NOMO-1 treated with DMSO at 0.1 percent for 48 hours (cell line): ENCODE measurements at regions not wholly inside any gene's neighbourhood (a gene's known extent, or its start where the extent isn't known, plus 50 kb on each side); places are given as distances from the start of the nearest gene placed in this dataset.
"Not testable (repeated sequence)": the region's sequence is repeated elsewhere in the genome, so short reads cannot be mapped to it uniquely, and the experiment has no call there.

Experiments used
- DNase-seq: peaks from one replicate; lab custom pipeline; 2025; ENCODE audit not compliant: unreplicated experiment; lab: John Stamatoyannopoulos, UW

- DNase-seq = not testable (repeated sequence)
Measured at GRCh38 chr2:88802026-88802425, 110.6 kb downstream of the RPIA start.

GRCh38 chr2:88807237-88807962 lies 115.9 kb downstream of the RPIA start:
- DNase-seq = no peak

DNA sequence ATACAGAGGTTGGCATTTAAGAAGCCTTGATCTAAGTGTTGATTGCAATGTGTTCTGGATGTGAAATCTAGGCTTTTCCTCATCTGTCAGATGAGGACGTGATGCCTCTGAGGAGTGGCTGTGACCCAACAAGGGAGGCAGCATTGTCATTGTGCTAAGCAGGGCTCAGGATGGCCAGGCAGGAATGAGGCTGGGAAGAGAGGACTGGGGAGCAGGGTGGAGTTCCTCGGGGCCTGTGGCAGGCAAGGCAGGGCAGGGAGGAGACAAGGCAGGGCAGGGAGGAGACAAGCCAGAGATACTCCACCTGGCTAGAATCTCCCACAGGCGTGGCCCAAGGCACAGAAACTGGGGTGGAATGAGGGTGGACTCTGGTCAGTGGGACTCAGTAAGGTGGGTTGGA lies 116.6 kb downstream of the RPIA start:
- DNase-seq = no peak

DNA sequence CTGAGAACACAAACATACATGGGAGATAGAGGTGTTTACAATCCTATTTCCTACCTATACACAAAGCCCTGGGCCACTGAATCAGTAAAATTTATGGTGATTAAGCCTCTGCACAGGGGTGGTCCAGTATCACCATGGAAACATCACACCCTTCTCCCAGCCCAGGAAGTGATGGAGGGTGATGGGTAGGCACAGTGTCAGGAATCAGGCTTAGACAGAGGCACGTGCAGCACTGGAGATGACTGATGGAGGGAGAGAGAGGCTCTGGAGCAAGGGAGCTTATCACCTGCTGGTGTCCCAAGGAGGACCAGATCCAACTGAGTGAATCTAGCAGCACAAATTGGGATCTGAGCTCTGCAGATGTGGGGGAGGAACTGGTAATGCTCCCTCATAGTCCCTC lies 117.2 kb downstream of the RPIA start:
- DNase-seq = no peak

DNA sequence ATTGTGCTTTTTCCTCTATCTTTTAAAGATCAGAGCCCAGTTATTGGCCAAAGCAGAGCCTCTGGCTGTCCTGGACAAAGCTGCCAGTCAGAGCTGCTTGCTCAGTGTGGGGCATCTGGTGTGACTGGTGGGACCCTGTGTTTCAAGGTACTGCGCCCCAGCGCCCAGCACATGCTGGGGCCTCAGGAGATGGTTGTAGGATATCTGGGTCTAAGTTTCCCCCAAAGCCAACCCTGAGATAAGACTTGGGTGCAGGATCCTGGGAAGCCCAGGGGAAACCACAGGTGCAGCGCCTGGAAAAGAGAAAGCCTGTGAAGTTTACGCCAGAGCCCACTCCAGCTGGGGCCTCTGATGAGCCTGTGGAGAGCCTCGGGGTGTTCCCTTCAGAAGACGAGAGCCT lies 117.7 kb downstream of the RPIA start:
- no peak for DNase-seq

DNA sequence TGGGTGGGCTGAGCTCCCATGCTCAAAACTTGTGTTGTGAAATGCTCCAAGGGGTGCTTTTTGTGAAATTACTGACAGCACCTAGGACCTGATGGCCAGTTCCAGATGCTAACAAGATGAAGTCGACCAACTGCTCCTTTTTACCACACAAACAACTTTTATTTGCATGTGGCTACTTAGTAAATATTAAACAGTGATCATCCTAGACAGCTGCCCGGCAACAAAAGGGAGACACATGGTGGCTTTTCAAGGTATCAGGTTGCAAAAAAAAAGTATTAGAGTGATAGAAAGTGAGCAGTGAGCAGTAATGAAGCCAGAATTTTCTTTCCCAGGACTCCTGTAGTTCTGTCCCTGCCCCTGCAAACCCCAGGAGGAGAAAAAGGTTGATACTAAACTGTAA lies 118.5 kb downstream of the RPIA start:
- DNase-seq = no peak

DNA sequence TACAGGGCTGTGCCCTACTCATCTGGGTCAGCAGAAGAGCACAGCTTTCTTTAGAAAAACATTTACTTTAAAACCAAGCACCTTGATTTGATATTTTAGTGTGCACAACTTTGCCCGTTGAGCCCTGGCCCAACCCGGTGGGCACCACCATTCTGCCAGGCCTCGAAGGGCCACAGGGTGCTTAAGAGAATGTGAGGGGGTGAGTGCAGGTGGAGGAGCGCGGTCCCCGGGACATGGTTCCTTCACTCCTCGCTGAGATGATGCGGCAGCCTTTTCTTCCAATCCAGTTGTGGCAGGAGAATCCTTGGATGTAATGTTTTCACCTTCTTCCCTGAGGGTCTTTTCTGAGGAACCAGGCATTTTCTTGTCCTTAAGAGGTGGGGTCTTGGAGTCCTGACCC lies 119.0 kb downstream of the RPIA start:
- DNase-seq = no peak

GRCh38 chr2:88811233-88811632 lies 119.8 kb downstream of the RPIA start:
- DNase-seq = no peak

- no peak for DNase-seq
Measured at GRCh38 chr2:88811681-88812080, 120.2 kb downstream of the RPIA start.

DNA sequence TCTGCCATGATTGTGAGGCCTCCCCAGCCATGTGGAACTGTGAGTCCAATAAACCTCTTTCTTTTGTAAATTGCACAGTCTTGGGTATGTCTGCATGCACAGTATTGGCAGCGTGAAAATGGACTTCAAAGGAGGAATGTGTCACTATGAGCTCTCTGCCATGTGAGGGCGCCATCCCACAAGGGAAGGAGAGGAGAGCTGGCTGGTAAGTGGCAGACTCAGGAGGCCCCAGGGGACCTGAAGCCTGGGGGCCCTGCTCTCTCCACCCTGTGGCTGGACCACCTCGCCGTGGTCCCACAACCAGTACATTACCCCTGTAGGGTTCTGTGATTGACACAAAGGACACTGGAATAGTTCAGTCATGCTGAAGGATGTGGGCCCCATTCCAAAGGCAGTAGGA lies 122.1 kb downstream of the RPIA start:
- DNase-seq = no peak

DNA sequence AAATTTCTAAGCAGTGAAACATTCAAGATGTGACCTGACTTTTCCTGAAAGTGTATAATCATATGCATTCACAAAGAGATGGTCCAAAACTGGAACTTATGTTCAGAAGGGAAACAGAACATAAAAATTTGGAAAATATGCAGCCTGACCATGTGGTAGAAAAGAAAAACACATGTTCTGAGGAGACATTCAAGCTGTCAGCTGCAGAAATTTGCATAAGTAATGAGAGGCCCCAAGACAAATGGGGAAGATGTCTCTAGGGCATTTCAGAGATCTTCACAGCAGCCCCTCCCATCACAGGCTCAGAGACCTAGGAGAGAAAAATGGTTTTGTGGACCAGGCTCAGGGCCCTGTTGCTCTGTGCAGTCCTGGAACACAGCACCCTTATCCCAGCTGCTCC lies 123.8 kb downstream of the RPIA start:
- DNase-seq = no peak

DNA sequence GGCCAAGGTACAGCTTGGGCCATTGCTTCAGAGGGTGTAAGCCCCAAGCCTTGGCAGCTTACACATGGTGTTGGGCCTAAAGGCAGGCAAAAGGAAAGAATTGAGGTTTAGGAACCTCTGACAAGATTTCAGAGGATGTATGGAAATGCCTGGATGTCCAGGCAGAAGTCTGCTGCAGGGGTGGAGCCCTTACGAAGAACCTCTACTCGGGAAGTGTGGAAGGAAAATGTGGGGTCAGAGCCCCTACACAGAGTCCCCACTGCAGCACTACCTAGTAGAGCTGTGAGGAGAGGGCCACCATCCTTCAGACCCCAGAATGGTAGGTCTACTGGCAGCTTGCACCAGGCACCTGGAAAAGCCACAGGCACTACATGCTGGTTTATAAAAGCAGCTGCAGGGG lies 124.2 kb downstream of the RPIA start:
- no peak for DNase-seq

GRCh38 chr2:88818381-88818780 lies 126.9 kb downstream of the RPIA start:
- DNase-seq = peak; percentile 44

DNA sequence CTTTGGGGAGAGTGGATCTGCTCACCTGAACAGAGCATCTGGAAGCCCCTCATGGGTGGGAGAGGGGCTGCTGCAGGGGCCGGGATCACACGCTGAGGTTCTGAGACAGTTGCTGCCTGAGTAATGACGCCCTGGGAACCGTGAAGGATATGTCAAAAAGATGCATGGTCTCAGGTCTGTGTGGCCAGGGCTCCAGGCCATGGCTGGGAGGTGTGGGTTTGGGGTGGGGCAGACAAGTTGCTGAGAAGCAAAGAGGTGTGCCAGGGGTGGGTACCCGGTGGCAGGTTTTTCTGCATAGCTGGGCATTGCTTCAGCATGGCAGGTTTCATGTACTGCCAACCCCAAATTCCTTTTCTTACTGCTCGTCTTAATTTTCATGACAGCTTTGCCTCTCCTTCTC lies 133.5 kb downstream of the RPIA start:
- no peak for DNase-seq

- no peak for DNase-seq
Measured at GRCh38 chr2:88826399-88826798, 134.9 kb downstream of the RPIA start.

GRCh38 chr2:88827821-88828220 lies 136.3 kb downstream of the RPIA start:
- no peak for DNase-seq

GRCh38 chr2:88828397-88829137 lies 137.1 kb downstream of the RPIA start:
- no peak for DNase-seq

DNA sequence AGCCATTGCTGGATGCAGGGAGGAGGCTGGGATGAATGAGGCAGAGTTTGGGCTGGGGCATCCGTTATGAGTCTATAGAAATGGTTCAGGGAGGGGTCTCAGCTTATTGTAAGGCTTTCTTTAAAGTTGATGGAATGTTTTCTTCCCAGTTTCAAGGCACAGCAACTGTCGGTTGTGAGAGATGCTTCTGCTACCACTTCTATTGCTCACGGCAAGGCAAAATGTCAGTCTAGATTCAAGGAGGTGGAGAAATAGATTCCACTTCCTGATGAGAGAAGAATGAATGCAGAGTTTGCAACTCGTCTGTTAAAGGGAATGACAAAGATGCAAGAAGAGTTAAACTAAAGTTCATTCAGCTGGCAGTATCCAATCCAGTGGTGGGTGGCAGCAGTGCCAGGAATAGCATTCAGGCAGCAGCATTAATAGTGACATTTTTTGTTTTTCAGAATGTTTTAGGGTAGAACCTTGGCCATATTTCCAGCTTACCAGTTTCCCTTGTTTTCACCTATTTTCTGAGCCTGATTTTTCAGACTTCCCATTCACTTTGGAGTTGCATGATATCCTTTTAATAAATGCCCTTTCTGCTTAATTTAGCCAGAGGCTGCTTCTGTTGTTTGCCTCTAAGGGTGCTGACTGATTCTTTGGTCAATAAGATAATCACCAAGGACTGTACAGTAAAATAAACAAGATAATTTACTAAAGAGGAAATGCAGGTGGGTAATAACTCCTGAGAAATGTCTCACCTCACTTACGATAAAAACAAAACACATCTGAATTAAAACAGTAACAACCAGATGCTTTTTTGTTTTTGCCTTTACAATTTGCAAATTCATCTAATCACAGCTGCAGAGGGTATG lies 138.4 kb downstream of the RPIA start:
- DNase-seq = no peak

DNA sequence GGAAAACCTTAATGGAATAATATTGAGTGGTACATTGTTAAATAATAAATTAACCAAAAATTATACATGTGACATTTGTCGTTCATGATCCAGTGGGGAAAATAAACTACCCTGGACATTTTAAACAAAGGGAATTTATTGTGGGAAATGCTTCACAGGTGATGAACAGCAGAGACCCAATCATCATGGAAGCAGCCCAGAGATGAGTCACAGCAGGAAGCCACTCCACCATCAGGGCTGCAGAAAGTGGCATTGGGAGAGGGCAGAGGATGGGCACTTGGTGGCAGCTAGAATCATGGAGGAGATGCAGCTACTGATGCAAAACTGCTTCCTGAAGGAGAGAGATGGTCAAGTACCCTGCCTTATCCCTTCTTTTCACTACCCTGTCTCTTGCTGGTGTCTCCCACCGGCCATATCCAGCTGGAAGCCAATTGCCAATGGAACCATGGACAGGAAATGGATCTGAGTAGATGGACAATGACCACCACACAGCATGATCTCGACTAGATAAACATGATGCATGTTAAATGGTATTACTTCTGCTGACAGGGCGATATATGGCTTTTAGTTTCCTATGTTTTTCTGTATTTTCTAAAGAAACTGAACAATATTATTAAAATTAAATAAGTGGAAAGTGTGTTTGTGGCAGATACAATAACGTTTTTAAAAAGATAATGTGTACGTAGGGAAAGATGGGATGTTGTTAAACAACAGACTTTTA lies 139.8 kb downstream of the RPIA start:
- no peak for DNase-seq

DNA sequence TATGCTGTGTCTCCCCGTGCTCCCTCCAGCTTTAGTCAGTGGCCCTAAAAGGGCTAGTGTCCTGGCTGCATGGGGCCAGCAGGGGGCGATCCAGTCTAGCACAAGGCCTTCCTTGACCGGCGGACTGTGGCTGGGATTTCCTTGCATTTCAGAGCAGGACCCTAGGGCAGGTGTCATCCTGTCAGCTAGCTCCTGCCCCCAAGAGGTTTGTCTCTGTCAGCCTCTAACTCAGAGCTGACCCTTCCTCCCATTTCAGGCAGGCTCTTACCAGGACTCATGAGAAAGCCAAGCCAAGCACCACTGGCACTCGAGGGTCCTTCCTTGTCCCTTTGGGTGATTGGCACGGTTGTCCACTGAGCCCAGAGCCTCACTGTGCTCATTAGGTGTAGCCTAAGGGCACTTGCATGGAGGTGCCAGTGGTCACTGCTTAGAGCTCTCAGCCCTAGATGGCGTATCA lies 140.3 kb downstream of the RPIA start:
- DNase-seq = peak; percentile 70
